ENCODE measurements at regions not wholly inside any gene's neighbourhood (a gene's known extent, or its start where the extent isn't known, plus 50 kb on each side); places are given as distances from the start of the nearest gene placed in this dataset.
"Not testable (repeated sequence)": the region's sequence is repeated elsewhere in the genome, so short reads cannot be mapped to it uniquely, and the experiment has no call there.

DNA sequence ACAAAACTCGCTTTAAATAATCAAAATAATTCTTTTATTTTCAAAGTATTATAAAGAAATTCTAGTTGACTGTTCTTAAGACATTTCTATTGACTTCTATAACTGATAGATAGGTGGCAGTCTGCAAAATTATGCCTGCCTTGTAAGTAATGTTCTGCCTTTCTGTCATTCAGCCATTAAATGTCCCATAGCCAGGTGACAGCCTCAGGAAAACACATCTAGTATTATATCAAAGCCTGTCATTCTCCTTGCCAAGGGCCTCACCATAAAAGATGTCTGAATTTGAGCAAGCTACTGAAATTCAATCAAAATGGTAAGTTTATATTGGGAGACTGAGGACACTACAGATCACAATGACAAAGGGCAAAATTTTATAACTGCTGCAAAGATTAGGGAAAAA, 170.4 kb upstream of the COX7C start:
- DNase-seq = no peak

DNA sequence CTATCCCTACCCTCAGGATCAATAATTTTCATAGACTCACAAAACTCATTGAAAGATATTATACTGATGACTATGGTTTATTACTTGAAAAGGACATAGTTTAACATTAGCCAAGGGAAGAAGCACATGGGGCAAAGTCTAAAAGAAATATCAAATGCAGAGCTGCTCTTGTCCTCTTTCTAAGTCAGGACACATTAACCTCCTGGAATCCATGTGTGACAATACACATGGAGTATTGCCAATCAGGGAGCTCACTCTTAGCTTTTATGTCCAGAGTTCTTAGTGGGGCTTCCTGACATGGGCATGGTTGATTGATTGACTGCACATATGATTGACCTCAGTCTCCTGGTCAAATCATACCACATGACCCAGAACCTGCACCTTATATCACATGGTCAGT, 165.5 kb upstream of the COX7C start:
- DNase-seq = no peak

DNA sequence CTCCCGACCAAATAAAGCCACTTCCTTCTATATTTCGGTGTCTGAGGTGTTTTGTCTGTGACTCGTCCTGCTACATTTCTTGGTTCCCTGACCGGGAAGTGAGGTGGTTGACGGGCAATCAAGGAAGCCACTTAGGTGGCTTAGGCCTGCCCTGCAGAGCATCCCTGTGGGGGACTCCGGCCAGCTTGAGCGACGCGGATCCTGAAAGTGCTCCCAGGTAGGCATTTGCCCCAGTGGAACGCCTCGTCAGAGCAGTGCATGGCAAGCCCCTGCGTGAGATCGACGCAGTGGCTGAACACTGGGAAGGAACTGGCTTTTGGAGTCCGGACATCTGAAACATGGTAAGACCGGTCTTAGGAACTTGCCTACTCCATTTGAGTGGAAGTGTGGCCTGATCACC, 157.2 kb upstream of the COX7C start:
- no peak for DNase-seq

DNA sequence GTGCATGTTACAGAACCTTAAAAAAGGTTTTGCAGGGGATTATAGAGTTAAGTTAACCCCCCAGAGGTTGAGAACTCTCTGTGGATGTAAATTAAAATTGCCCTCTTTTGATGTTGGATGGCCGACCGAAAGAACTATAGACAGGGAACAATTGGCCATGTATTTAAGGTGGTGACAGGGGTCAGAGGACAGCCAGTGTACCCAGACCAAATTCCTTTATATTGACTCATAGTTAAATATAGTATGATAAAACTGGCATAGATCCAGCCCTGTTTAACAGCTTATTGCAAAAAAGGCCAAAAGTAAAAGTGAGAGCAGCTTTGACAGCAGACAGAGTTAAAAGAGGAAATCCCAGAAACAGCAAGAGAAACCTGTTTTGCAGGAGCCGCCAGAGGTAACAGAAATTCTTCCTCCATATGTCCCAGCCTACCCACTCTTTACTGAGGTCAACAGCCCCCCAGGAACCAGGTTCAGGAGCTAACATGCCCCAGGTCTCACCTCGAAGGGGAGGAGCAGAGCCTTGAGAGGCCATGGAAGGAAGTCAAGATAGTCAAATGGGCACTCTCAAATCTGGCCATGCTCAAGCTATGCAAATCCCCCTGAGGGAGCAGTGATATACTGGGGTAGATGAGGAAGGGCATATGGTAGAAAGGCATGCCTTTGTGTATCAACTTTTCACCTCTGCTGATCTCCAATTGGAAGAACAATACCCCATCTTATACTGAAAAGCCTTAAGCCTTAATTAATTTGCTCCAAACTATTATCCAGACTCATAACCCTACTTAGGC, 156.4 kb upstream of the COX7C start:
- DNase-seq = no peak

DNA sequence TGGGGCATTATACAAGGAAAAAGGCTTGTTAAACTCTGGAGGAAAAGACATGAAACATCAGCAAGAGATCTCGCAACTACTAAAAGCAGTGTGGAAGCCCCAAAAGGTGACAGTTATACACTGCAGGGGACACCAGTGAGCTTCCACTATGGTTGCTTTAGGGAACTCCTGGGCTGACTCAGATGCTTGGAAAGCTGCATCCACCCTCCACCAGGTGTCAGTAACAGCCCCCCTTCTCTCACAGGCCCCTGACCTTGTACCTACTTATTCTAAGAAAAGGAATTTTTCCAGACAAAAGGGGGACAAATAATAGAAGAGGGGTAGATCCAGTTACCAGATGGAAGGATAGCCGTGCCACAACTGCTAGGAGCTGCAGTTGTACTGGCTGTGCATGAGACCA, 154.4 kb upstream of the COX7C start:
- no peak for DNase-seq

DNA sequence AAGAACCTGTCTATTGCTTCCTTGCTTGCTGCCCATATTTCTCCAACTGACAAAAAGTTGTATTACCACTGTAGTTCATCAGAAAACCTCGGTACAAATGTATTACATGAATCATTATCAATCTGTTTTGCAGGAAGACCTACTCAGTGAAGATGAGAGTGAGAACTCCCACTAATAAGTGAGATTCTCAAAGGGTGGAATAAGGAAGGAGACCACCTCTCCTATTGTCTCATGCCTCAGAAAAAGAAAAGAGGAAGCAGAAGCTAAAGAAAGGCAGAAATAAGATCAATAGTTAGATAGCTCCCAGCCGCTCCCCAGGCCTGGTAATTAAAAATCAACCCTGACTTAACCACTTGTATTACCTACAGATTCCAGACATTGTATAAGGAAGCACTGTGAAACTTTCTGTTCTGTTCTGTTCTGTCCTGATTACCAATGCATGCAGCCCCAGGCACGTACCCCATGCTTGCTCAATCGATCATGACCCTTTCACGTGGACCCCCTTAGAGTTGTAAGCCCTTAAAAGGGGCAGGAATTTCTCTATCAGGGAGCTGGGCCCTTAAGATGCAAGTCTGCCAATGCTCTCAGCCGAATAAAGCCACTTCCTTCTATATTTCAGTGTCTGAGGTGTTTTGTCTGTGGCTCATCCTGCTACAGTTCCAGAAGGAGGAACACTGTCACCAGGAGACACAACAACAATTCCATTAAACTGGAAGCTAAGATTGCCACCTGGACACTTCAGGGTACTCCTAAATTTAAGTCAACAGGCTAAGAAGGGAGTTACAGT, 152.5 kb upstream of the COX7C start:
- DNase-seq = no peak

DNA sequence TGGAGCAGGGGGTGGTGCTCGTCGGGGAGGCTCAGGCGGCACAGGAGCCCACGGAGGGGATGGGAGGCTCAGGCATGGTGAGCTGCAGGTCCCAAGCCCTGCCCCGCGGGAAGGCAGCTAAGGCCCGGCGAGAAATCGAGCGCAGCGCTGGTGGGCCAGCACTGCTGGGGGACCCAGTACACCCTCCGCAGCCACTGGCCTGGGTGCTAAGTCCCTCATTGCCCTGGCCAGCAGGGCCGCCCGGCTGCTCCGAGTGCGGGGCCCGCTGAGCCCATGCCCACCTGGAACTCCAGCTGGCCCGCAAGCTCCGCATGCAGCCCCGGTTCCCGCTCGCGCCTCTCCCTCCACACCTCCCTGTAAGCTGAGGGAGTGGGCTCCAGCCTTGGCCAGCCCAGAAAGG, 151.0 kb upstream of the COX7C start:
- not testable (repeated sequence) for DNase-seq

DNA sequence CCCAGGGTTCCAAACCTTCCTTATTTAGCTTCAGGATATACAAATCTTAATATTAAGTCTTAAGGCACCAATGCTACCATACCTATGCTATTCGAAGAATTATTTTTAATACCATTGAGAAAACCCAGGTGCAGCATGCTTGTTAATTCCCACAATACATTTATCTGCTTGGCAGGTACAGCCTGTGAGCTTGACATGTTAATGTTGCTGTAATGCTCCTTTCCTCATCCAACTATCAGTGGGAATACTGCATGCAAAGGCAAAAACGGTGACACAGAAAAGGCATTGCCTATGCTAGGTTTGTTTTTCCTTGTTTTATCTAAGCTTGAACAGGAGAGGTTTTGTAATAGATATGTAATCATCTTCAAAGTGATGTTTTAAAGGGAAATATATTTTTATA, 135.7 kb upstream of the COX7C start:
- DNase-seq = no peak

DNA sequence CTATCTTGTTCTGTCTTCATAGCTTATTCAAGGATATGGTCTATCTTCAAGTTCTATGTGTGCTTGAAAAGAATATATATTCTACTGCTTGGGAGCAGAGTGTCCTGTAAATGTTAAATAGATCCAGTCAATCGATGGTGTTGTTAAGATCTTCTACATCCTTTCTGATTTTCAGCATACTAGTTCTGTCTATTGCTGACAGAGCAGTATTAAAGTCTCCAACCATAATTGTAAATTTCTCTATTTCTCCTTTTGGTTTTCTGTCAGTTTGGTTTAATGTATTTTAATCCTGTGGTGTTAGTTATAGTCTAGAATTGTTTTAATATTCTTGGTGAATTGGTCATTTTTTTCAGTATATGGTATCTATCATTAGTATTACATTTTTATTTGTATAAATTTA, 124.0 kb upstream of the COX7C start:
- no peak for DNase-seq

DNA sequence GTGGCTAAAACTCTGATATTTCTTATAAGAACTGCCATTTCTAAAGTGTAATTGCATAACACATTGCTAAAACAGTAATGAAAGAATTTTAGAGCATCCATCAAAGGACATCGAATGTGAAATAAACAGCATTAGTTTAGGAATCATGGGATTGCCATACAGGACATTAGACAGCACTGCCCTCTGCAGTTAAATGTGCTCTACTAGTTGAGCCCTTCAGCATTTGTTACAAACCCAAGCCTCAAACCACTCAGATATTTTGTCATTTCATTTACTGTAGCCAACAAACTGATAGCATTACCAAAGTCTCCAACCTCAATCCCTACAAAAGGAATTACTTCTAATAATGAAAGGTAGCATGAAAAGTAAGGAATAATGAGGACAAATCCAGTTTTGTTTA, 116.8 kb upstream of the COX7C start:
- no peak for DNase-seq

DNA sequence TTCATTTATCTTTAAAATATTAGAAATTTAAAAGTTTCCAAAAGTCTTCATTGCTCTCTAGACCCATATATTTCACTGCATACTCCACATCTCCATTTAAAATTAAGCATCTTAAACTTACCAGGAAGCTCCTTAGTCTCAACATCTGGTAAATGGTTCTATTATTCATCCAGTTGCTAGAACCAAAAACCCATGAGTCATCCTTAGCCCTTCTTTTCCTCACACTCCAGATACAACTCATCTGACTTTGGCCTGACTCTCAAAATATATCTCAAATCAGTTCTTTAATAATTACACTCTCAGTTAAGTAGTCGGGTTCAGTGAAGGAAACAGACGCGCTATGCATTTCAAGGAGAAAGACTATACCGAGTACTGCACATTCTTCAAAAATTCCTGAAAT, 110.2 kb upstream of the COX7C start:
- no peak for DNase-seq

DNA sequence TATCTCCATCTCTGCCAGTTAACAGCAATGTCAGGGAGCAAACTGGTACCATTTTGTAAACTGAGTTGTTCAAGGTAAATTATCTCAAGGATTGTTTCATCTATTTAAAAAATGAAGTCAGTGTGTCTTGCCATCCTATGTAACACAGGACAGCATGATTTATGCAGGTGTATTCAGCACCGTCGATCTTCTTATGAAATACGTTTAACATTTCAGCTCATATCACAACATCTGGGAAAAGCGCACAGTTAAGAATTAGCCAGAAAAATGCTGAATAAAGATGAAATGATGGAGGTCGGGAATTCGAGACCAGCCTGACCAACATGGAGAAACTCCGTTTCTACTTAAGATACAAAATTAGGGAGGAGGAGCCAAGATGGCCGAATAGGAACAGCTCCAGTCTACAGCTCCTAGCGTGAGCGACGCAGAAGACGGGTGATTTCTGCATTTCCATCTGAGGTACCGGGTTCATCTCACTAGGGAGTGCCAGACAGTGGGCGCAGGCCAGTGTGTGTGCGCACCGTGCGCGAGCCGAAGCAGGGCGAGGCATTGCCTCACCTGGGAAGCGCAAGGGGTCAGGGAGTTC, 107.3 kb upstream of the COX7C start:
- DNase-seq = not testable (repeated sequence)

DNA sequence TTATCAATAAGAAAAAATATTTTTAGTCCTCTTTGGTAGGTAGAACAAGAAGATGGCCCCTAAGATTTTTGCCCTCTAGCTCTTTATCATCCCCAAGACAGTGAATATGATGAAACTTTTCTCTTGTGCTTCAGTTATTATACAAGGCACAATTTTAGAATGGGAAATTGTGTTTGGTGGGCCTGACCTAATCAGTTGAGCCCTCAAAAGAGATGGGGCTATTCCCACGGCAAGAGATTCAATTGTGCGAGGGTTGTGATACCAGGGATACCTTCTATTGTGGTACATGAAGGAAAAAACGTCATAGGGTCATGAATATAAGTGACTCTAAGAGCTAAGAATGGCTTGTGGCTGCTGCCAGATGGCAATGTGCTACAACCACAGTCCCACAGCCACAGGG, 94.0 kb upstream of the COX7C start:
- DNase-seq = no peak

DNA sequence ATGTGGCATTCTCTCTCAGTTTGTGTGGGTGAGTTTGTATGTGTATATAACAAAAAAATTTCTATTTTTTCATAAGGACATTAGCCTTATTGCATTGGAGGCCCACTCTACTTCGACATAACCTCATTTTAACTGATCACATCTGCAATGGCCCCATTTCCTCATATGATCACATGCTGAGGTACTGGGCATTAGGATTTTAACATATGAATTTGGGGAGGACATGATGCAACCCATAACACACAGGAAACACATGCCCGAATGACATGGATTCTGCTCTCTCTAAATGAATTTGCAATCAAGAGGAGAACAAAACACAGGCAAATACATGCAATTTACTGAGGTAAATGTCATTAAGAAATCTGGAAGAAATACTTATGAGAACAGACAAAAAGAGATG, 92.1 kb upstream of the COX7C start:
- no peak for DNase-seq

DNA sequence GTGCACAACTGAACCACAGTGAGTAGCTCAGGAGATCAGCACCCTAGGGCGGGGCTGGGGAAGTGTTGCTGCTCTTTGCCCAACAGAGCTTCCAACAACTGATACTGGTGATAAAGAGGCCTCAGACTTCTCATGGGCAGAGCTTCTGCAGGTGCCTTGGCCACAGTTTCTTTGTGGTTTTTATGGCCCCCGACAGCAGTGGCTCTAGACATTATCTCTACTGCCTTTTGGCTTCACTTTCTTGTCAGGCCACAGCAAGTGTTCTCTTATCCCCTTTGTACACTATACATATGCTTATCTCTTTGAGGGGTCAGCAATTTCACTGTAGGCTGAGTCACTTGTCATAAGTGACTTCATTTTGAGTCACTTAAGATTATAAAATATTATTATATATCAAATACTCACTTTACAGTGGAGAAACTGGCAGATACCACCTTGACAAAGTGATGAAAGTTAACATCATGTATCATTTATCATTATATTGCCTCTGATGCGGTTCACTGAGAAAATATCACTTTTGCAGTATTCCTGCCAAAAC, 90.9 kb upstream of the COX7C start:
- DNase-seq = no peak

DNA sequence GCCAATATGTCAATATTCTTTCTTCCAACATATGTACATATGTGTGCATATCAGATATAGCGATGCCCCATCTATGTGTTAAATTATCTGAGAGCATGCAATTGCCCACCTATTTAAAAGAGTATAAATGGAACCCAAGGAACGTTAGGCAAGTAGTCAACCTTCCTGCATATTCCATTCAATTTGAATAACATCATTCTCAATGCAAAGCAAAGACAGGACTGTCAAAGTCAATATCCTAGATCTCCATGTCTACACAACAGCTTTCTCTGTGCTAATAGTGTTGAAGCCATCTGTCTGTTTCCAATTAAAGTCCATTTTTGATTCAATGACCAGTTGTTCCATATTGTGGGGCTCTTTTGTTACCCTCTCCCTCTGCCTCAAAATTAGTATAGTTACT, 85.3 kb upstream of the COX7C start:
- no peak for DNase-seq

DNA sequence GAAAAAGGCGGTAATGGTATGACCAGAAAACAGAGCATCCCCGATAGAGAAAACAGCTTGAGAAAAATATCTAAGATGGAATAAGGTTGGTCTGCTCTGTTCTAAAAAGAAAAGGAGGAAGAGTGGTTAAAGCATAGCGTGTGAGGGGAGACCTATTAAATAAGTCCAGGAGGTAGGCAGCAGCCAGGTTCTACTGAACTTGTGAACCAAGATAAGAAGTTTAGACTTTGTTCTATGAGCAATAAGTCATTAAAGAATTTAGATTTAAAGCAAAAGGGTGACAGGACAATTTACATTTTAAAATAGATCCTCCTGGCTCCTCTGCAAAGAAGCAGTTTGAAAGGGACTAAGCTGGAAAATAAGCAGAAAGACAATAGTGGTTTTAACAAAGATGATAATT, 81.3 kb upstream of the COX7C start:
- DNase-seq = no peak

DNA sequence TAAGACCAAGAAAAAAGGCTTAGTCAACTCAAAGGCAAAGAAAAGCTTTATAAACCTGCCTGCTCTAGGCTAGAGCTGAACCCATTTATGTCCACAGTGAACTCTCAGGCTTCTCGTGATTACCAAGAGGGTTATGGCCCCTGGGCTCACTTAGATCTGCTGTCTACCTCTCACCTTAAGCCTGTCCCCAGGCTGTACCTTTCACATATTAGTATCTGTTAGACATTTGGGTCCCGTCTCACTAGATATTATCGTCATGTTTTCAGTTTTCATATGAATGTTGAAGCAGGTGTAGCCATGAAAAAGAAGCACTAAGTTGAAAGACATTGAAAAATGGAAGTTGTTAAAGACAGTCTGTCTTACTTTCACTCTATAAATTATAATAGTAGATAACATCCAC, 75.2 kb upstream of the COX7C start:
- no peak for DNase-seq

DNA sequence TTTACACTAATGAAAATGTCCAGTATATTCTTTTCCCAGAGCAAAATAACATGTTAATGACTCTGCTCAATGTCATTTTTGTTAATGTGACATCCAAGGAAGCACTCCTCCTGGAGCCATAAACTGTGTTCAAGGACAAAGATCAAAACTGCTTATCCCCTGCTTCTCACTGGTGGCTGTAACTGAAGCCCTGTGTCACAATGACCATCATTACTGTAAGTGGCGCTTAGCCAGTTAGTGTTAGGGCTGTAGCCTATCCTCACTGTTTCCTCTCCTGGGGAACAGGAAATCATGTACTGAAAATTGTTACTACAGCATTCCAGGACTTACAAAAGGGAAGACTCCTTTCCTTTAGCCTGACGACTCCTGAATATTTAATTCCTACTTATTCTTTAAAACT, 71.7 kb upstream of the COX7C start:
- DNase-seq = no peak

DNA sequence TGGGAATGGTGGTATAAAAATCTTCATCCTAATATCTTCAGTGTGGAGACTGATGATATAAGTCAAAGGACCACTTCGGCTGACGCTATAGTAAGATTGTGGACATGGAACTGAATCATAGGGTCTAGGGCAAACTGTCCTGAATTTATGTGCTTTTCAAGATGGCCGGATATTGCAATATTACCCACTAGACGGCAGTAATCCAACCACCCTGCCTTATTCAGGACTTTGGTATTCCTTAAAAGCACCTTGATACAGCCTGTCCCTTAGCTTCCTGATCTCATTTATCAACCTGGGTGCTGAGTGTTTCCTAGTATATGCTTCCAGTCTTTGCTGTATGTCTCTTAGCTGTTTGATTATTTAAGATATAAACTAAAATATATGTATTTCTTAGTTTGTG, 71.2 kb upstream of the COX7C start:
- no peak for DNase-seq

DNA sequence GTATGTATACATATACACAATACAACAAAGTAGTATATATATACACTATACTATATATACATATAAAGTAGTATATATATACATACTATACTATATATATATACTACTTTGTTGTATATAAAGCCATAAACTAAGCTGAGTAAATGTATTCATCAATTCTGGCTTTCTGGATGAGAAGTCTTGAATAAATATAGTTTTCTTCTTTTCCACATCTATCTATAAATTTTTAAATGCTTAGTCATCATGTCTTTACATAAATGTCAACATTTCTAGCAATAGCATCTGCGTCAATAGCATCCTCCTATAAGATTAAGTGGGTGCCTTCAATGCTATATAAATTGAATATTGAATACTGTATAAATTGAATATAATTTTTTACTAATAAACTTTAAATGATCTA, 63.1 kb upstream of the COX7C start:
- DNase-seq = no peak

DNA sequence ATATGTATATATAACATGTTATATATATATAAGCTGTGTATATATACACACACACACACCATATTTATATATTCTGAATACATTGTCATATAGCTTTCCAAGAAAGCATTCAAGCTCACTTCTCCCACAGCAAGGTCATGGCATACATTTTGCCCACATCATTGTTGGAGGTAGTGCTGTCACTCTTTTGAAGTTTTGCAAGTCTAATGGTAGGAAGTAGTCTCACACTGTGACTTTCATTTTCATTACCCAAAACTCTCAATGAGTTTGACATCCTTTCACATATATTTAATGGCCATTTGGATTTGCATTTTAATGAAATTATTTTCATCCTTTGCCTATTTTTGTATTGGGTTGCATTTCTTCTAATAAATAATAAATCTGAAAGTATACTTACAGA, 59.8 kb upstream of the COX7C start:
- no peak for DNase-seq

DNA sequence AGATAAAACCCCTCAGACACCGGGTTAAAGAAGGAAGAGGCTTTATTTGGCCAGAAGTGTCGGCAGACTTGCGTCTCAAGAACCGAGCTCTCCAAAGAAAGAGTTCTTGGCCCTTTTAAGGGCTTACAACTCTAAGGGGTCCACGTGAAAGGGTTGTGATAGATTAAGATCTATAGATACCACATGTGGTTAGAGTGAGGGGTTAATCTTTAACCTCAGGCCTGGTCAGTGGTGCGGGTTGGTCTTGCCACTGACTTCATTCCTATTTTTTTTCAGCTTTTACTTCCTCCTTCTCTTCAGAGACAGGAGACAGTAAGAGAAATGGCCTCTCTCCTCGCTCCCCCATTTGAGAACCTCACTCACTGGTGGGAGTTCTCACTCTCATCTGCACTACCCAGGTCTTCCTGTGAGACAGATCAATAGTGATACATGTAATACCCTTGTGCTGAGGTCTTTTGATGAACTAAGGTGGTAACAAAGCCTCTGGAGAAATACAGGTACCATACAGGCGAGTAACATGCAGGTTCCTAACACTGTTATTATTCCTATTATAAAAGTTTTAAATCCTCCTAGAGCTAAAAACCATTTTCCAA, 52.4 kb upstream of the COX7C start:
- no peak for DNase-seq

DNA sequence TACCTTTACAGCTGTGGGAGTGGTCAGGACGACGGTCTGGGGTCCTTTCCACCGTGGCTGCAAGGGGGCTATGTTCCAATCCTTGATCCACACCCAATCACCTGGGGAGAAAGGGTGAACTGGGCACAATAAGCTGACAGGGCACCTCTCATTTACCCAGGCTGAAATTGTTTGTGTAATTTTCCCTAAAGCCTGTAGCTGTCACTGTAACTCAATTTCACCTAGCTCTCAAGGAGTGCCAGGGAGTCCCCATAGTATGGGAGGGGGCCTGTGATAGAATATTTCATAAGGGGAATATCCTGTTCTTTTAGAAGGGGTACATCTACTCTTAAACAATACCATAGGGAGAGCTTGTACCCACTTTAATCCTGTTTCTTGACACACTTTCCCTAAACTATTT, 51.7 kb upstream of the COX7C start:
- DNase-seq = not testable (repeated sequence)
